ENCODE measurements at regions not wholly inside any gene's neighbourhood (a gene's known extent, or its start where the extent isn't known, plus 50 kb on each side); places are given as distances from the start of the nearest gene placed in this dataset.

DNA sequence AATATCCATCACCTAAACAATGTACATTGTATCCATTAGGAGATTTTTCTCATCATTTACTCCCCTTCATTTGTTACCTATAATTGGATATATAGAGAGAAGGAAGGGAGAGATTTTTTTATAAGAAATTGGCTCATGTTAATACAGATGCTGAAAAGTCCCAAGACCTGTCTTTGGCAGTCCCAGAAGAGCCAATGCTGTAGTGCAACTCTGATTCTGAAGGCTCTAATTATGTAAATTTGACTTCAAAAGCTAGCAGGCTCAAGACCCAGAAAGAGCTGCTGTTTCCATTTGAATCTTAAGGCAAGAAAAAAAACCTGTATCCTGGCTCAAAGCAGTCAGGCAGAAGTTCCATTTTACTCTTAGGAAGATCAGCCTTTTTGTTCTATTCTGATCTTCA is 1245.5 kb upstream of the FAM98A start:
- H3K9me2 ChIP-seq (replicated peaks; ENCODE audit: low read length), result no peaks in the 10 kb centered on the region
- H3K36me3 ChIP-seq (ENCODE audit: low read depth, low read length), result no peaks in the 10 kb centered on the region
- H2AFZ ChIP-seq (ENCODE audit: low read length), result no peak overlapping the region
- intact Hi-C loops (cut with micrococcal nuclease), result no loop called here
- H3K27me3 ChIP-seq (ENCODE audit: low read length), result no peaks in the 10 kb centered on the region
- no TSS peak for BruUV-seq (replicated peaks)
- no peaks in the 10 kb centered on the region for H3K4me1 ChIP-seq (ENCODE audit: insufficient read depth, low read length)
- H3F3A ChIP-seq (ENCODE audit: low read length, unreplicated experiment), result no peaks in the 10 kb centered on the region
- H3K9ac ChIP-seq (ENCODE audit: low read length), result no peak overlapping the region
- no peak for TF ChIP-seq EZH2phosphoT487 (IDR thresholded peaks at IDR 0.05; ENCODE audit: borderline replicate concordance, low read length)
- no peak for TF ChIP-seq CTCF (conservative IDR thresholded peaks at IDR 0.05; ENCODE audit: low read depth, low read length)
- TF ChIP-seq EZH2 (IDR thresholded peaks at IDR 0.05; ENCODE audit: low read length, unreplicated experiment), result no peak
- no peak overlapping the region for H3K27ac ChIP-seq (ENCODE audit: low read length)
- H3K4me3 ChIP-seq (ENCODE audit: low read length), result no peak overlapping the region
- ChIA-PET CTCF (no interaction called here), POLR2A (ENCODE audit: unreplicated experiment) (no interaction called here)
- no peak for DNase-seq
- ATAC-seq, result no peak
- no peak overlapping the region for H3K4me2 ChIP-seq (ENCODE audit: low read length)
- no peaks in the 10 kb centered on the region for H3K79me2 ChIP-seq (ENCODE audit: low read length)
- 0 out of 2 replicates have a peak, but pooled peaks cover 3% of the 10 kb centered on the region for H3K9me3 ChIP-seq (ENCODE audit: low read length)
- H4K20me1 ChIP-seq (ENCODE audit: low read length), result no peaks in the 10 kb centered on the region

- CTCF ChIA-PET, result no interaction called here
- BruUV-seq (replicated peaks), result no TSS peak
- DNase-seq (no peak), ATAC-seq (no peak)
- H4K20me1 ChIP-seq (ENCODE audit: low read length), result no peaks in the 10 kb centered on the region
- POLR2A ChIA-PET (ENCODE audit: unreplicated experiment), result no interaction called here
- no peak overlapping the region for H3K4me2 ChIP-seq (ENCODE audit: low read length)
- H3K9me3 ChIP-seq (ENCODE audit: low read length), result peaks cover 12% of the 10 kb centered on the region; the same call in 1 of the 2 replicates
- H3K9ac ChIP-seq (ENCODE audit: low read length), result no peak overlapping the region
- no peaks in the 10 kb centered on the region for H3K27me3 ChIP-seq (ENCODE audit: low read length)
- H3F3A ChIP-seq (ENCODE audit: low read length, unreplicated experiment), result no peaks in the 10 kb centered on the region
- no peaks in the 10 kb centered on the region for H3K79me2 ChIP-seq (ENCODE audit: low read length)
- H3K27ac ChIP-seq (ENCODE audit: low read length), result no peak overlapping the region
- no peaks in the 10 kb centered on the region for H3K9me2 ChIP-seq (replicated peaks; ENCODE audit: low read length)
- intact Hi-C loops (cut with micrococcal nuclease), result no loop called here
- H3K36me3 ChIP-seq (ENCODE audit: low read depth, low read length), result no peaks in the 10 kb centered on the region
- no peak overlapping the region for H2AFZ ChIP-seq (ENCODE audit: low read length)
- H3K4me1 ChIP-seq (ENCODE audit: insufficient read depth, low read length), result no peaks in the 10 kb centered on the region
- TF ChIP-seq CTCF (conservative IDR thresholded peaks at IDR 0.05; ENCODE audit: low read depth, low read length) (no peak), EZH2 (IDR thresholded peaks at IDR 0.05; ENCODE audit: low read length, unreplicated experiment) (no peak), EZH2phosphoT487 (IDR thresholded peaks at IDR 0.05; ENCODE audit: borderline replicate concordance, low read length) (no peak)
- no peak overlapping the region for H3K4me3 ChIP-seq (ENCODE audit: low read length)
Observed at GRCh38 chr2:34838408-34838807, 1239.3 kb upstream of the FAM98A start.

DNA sequence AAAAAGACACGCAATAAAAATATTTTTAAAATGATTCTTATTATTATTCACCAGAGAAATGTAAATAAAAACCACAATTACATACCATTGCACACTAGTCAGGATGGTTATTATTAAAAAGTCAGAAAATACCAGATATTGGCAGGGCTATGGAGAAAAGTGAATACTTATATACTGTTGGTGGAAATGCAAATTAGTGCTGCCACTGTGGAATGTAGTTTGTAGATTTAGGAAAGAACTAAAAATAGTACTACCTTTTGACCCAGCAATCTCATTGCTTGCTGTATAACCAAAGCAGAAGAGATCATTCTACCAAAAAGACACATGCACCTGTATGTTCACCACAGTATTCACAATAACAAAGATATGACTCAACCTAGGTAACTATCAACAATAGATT is 1237.3 kb upstream of the FAM98A start:
- no peak for ATAC-seq
- H2AFZ ChIP-seq (ENCODE audit: low read length), result no peak overlapping the region
- H3K4me3 ChIP-seq (ENCODE audit: low read length), result no peak overlapping the region
- no peaks in the 10 kb centered on the region for H3K4me1 ChIP-seq (ENCODE audit: insufficient read depth, low read length)
- DNase-seq, result no peak
- ChIA-PET POLR2A (ENCODE audit: unreplicated experiment) (no interaction called here), CTCF (no interaction called here)
- H3F3A ChIP-seq (ENCODE audit: low read length, unreplicated experiment), result no peaks in the 10 kb centered on the region
- H3K27ac ChIP-seq (ENCODE audit: low read length), result no peak overlapping the region
- no peaks in the 10 kb centered on the region for H4K20me1 ChIP-seq (ENCODE audit: low read length)
- no peak overlapping the region for H3K9ac ChIP-seq (ENCODE audit: low read length)
- no TSS peak for BruUV-seq (replicated peaks)
- no peaks in the 10 kb centered on the region for H3K9me2 ChIP-seq (replicated peaks; ENCODE audit: low read length)
- intact Hi-C loops (cut with micrococcal nuclease), result no loop called here
- H3K4me2 ChIP-seq (ENCODE audit: low read length), result no peak overlapping the region
- H3K9me3 ChIP-seq (ENCODE audit: low read length), result peaks cover 19% of the 10 kb centered on the region; the same call in 1 of the 2 replicates
- no peaks in the 10 kb centered on the region for H3K79me2 ChIP-seq (ENCODE audit: low read length)
- TF ChIP-seq EZH2phosphoT487 (IDR thresholded peaks at IDR 0.05; ENCODE audit: borderline replicate concordance, low read length) (no peak), EZH2 (IDR thresholded peaks at IDR 0.05; ENCODE audit: low read length, unreplicated experiment) (no peak), CTCF (conservative IDR thresholded peaks at IDR 0.05; ENCODE audit: low read depth, low read length) (no peak)
- H3K27me3 ChIP-seq (ENCODE audit: low read length), result no peaks in the 10 kb centered on the region
- no peaks in the 10 kb centered on the region for H3K36me3 ChIP-seq (ENCODE audit: low read depth, low read length)
